ENCODE measurements at regions not wholly inside any gene's neighbourhood (a gene's known extent, or its start where the extent isn't known, plus 50 kb on each side); places are given as distances from the start of the nearest gene placed in this dataset.
"Not testable (repeated sequence)": the region's sequence is repeated elsewhere in the genome, so short reads cannot be mapped to it uniquely, and the experiment has no call there.

GRCh38 chr9:129428864-129429577 is 191.9 kb downstream of the C9orf50 start:
- DNase-seq = no peak

- DNase-seq = no peak
Observed at GRCh38 chr9:129427149-129427548, 193.8 kb downstream of the C9orf50 start.

- DNase-seq = not testable (repeated sequence)
Observed at GRCh38 chr9:129423755-129424154, 197.1 kb downstream of the C9orf50 start.

GRCh38 chr9:129423216-129423615 is 197.7 kb downstream of the C9orf50 start:
- DNase-seq = no peak

- no peak for DNase-seq
Observed at GRCh38 chr9:129422843-129423192, 198.1 kb downstream of the C9orf50 start.

- no peak for DNase-seq
Observed at GRCh38 chr9:129422032-129422842, 198.7 kb downstream of the C9orf50 start.

- DNase-seq = no peak
Observed at GRCh38 chr9:129421371-129421770, 199.5 kb downstream of the C9orf50 start.

GRCh38 chr9:129420721-129421120 is 200.2 kb downstream of the C9orf50 start:
- no peak for DNase-seq

GRCh38 chr9:129419382-129419899 is 201.5 kb downstream of the C9orf50 start:
- DNase-seq = no peak

GRCh38 chr9:129418451-129418850 is 202.4 kb downstream of the C9orf50 start:
- DNase-seq = no peak

GRCh38 chr9:129416821-129417539 is 203.9 kb downstream of the C9orf50 start:
- no peak for DNase-seq

GRCh38 chr9:129415942-129416651 is 204.8 kb downstream of the C9orf50 start:
- no peak for DNase-seq

GRCh38 chr9:129414993-129415941 is 205.6 kb downstream of the C9orf50 start:
- DNase-seq = no peak

- no peak for DNase-seq
Observed at GRCh38 chr9:129414377-129414992, 206.4 kb downstream of the C9orf50 start.

- DNase-seq = peak; percentile 64
Observed at GRCh38 chr9:129413537-129414376, 207.1 kb downstream of the C9orf50 start.

- DNase-seq = no peak
Observed at GRCh38 chr9:129412814-129413536, 207.9 kb downstream of the C9orf50 start.

GRCh38 chr9:129412176-129412813 is 208.6 kb downstream of the C9orf50 start:
- not testable (repeated sequence) for DNase-seq

GRCh38 chr9:129411501-129412175 is 209.3 kb downstream of the C9orf50 start:
- DNase-seq = no peak

Measured in GOT3 (cell line).